Activated T-cell treated with anti-CD3 and anti-CD28 coated beads, Interleukin-2, amount 50 U/mL, for 4 hours (primary cell): ENCODE measurements at regions not wholly inside any gene's neighbourhood (a gene's known extent, or its start where the extent isn't known, plus 50 kb on each side); places are given as distances from the start of the nearest gene placed in this dataset.

Source experiments
- ATAC-seq, 2 donors: fragments of 200-7000 bp; cut with Tn5 transposase; one replicate each; pipeline ENCODE4 v1.10.0; 2021
- DNase-seq: peaks from one replicate; pipeline ENCODE4 v3.0.0-alpha.2; 2020
- H3K27me3 Mint-ChIP-seq: one replicate; pipeline ENCODE4 v1.8.0; 2021; ENCODE audit warnings: low read depth, mixed read lengths
- H3K36me3 Mint-ChIP-seq: one replicate; pipeline ENCODE4 v1.8.0; 2022; ENCODE audit warnings: mixed read lengths; ENCODE audit not compliant: insufficient read depth
- H3K4me1 Mint-ChIP-seq: one replicate; pipeline ENCODE4 v1.8.0; 2021; ENCODE audit warnings: low read depth, mixed read lengths
- H3K4me3 Mint-ChIP-seq: one replicate; pipeline ENCODE4 v1.8.0; 2021; ENCODE audit warnings: mild to moderate bottlenecking, moderate library complexity, mixed read lengths
- H3K9me3 Mint-ChIP-seq: one replicate; pipeline ENCODE4 v1.8.0; 2021; ENCODE audit warnings: mixed read lengths

DNA sequence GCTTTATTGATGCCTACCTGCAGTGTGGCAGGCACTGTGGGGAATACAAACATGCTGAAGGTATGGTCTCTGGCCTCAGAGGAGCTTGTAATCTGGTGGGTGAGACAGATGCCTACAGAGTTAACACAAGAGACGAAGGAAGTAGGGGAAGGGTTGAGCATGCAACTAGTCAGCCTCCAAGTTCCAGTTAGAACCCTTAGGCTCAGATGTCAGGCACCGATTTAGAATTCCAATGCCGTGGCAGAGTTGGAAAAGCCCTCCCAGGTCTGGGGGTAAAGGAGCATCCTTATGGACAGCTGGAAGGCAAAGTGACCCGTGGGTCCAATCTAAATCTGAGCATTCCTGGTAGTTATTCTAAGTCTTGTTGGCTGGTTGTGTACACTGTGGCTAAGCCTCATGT is 132.9 kb upstream of the GJB5 start:
- no peak for ATAC-seq
- Mint-ChIP-seq H3K4me1 (no peaks in the 10 kb centered on the region), H3K4me3 (no peak overlapping the region), H3K27me3 (peaks cover 28% of the 10 kb centered on the region), H3K9me3 (no peaks in the 10 kb centered on the region), H3K36me3 (no peaks in the 10 kb centered on the region)
- DNase-seq = no peak

DNA sequence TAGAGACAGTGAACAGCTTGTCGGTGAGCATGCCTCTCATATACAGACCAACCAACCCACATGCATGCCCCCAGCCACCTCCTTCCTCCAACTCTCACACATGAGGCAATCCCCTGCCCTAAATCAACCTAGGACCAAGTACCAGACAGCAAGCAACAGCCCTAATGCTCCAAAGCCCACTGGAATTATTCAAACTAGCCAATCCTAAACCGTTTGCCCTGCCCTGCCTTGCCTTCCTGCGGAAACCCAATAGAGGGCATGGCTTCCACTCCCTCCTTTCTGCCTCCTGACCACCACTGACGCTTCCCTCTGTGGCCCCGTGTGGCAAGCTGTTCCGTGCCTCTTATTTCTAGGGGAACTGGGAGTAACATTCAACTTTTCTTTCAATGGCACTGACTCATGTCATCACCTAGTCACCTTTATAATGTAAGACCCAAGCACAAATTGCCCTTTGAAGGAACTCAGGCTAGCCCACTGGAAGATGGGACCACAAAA is 129.3 kb upstream of the GJB5 start:
- Mint-ChIP-seq H3K9me3 (no peaks in the 10 kb centered on the region), H3K4me1 (no peaks in the 10 kb centered on the region), H3K4me3 (no peak overlapping the region), H3K27me3 (peaks cover 12% of the 10 kb centered on the region), H3K36me3 (no peaks in the 10 kb centered on the region)
- no peak for ATAC-seq
- DNase-seq = no peak

DNA sequence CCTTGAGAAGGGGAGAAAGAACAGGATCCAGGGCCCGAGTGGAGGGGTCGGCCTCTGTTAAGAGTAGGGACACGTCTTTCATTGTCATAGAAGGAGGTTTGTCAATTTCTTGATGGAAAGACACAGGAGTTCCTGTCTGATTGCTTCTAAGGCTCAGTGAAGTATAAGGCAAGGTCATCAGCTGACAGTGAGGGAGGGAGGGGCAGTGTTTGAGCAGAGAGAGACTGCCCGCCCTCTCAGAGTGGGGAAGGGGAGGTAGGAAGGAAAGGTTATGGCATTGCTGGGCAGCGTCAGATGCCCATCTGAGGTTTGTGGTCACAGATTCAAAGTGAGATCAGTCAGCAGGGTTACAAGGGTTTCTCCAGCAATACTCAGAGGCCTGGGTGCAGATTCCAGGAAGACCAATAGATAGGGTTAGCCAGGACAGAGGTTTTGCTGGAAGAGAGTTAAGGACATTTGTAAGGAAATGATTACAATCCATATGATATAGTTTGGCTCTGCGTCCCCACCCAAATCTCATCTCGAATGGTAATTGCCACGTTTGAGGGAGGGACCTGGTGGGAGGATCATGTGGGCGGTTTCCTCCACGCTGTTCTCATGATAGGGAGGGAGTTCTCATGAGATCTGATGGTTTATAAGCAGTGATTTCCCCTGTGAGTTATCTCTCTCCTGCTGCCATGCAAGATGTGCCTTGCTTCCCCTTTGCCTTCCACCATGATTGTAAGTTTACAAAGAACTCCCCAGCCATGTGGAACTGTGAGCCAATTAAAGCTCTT is 127.2 kb upstream of the GJB5 start:
- H3K4me3 Mint-ChIP-seq = no peak overlapping the region
- no peak for DNase-seq
- no peaks in the 10 kb centered on the region for H3K4me1 Mint-ChIP-seq
- H3K36me3 Mint-ChIP-seq = no peaks in the 10 kb centered on the region
- ATAC-seq = no peak
- no peaks in the 10 kb centered on the region for H3K9me3 Mint-ChIP-seq
- peaks cover 7% of the 10 kb centered on the region for H3K27me3 Mint-ChIP-seq

DNA sequence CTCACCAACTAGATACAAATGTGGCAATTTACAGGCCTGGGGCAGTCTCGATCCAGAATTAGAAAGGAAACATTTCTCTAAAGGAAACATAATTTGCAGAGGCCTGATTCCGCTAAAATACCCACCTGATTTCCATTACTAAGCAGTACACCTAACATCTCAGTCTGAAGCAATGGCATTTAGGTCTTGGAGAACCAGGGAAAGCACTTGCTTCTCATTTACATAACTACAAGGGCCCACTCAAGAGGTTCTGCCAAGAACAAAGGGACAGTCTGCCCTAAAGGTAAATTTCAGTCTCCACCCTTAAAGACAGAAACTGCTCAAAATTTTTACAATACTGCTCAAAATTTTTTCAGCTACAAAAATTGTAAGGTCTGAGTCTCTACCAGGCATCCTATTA is 123.7 kb upstream of the GJB5 start:
- DNase-seq (no peak), ATAC-seq (no peak)
- Mint-ChIP-seq H3K4me1 (no peaks in the 10 kb centered on the region), H3K27me3 (no peaks in the 10 kb centered on the region), H3K36me3 (no peaks in the 10 kb centered on the region), H3K4me3 (no peak overlapping the region), H3K9me3 (no peaks in the 10 kb centered on the region)

DNA sequence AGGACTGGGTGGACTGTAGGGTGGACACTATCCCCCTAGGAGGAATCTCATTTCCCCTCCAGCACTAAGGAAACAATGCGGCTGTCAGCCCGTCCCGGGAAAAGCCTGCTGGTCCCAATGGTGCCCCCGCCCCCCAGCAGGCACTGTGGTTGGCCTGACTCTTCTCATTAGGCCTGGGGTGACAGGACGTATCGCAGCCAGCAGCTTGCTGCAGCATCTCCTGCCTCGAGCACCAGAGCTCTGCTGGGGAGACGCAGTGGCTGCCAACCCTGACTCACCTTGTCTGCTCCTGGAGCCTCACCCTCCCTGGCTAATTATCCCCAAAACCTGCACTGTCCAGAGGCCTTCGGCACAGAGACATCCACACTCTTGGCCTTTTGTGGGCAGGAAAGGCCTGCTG is 115.1 kb upstream of the GJB5 start:
- ATAC-seq (no peak), DNase-seq (no peak)
- H3K4me3 Mint-ChIP-seq = no peak overlapping the region
- H3K36me3 Mint-ChIP-seq = no peaks in the 10 kb centered on the region
- no peaks in the 10 kb centered on the region for H3K9me3 Mint-ChIP-seq
- no peaks in the 10 kb centered on the region for H3K4me1 Mint-ChIP-seq
- H3K27me3 Mint-ChIP-seq = peaks cover 6% of the 10 kb centered on the region

DNA sequence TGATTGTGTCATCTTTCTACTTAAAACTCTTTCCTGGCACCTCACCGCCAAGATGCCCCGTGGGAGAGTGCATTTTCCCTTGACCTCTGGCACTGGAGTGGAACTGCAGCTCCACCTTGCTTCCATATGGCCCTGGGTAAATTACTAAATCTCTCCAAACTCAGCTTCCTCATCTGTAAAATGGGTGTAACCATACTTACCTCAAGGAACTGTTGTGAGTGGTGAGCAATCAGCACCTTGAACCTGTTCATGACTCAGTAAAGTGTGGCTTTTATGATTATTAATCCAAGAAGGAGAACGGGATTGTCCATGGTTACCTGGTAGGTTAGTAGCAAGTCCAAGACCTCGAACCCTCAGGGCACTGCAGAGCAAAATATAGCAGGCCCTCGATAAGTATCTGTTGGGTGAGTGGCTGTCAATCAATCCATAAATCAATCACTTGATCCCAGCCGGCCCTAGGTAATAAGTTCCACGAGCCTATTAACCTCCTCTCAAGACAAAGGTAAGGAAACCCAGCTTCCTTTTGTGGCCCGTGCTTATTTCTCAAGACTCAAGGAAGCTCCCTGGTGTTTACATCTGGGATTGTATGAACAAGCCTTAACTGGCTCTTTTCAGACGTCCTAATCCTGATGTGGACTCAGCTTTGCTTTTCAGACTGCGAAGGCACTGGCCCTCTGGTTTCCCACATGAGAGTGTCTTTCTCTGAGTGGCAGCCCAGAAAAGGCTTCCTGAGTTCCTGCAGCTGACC is 114.0 kb upstream of the GJB5 start:
- Mint-ChIP-seq H3K27me3 (peaks cover 6% of the 10 kb centered on the region), H3K36me3 (no peaks in the 10 kb centered on the region), H3K9me3 (no peaks in the 10 kb centered on the region), H3K4me3 (no peak overlapping the region), H3K4me1 (no peaks in the 10 kb centered on the region)
- DNase-seq = no peak
- ATAC-seq = no peak

DNA sequence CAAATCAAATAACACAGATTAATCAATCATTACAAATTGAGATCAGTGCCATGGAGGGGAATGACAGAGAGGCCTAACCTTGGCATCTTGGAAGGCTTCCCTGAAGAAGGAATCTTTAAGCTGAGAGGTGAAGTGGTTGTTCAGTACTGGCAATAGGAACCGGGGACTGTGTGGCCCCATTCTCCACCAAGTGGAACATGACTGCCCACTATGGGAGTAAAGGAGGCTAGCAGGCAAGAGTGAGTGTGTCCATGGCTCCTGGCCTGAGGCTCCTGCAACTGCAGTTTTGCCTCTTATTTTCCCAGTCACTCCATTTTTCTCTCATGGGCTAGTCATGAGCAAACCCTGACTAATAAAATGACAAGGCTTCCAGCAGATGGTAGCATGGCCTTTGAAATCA is 112.2 kb upstream of the GJB5 start:
- Mint-ChIP-seq H3K27me3 (peaks cover 11% of the 10 kb centered on the region), H3K4me3 (no peak overlapping the region), H3K4me1 (no peaks in the 10 kb centered on the region), H3K9me3 (no peaks in the 10 kb centered on the region), H3K36me3 (no peaks in the 10 kb centered on the region)
- no peak for ATAC-seq
- no peak for DNase-seq

DNA sequence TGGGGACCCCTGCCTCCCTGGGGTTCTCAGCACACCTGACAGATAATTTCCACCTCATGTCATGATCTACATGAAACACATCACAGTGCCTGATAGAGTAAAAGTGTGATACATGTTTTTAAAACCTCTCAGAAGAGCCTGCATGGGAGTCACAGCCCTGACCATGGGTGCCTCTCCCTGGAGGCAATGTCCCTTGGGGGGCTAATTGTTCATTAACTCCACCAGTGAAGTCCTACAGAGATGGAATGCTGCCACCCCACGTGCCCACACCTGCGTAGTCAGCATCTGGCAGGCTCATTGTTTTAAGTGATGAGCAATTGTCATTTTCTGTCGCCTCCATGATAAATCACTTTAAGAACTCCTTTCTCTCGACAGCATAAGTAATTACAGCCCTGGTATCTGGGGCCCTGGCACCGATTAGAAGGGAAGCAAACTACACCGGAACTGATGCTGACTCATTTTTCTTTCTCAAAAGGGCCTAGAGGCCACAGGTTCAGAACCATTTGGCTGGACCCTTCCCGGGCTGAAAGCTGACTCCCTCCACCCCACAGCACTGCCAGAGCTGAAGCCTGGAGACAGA is 109.6 kb upstream of the GJB5 start:
- Mint-ChIP-seq H3K4me3 (no peak overlapping the region), H3K9me3 (no peaks in the 10 kb centered on the region), H3K27me3 (peaks cover 23% of the 10 kb centered on the region), H3K4me1 (no peaks in the 10 kb centered on the region), H3K36me3 (no peaks in the 10 kb centered on the region)
- no peak for DNase-seq
- ATAC-seq = no peak

DNA sequence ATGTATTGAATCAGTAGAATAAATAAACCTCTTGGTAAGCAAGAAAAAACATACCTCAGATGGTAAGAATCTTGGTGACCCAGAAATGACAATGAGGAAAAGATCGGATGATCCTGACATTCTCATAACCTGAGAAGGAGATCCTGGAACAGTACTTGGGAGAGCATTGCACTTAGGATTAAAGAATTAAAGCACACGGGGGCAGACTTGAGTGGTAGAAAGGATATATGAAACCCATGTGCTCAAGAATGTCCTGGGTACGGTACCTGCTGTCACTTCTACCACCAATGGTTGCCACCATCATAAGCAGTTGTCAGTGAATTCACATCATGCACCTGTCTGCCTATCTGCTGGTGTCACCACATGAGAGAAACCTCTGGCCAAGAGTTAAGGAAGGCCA is 108.9 kb upstream of the GJB5 start:
- H3K4me1 Mint-ChIP-seq = no peaks in the 10 kb centered on the region
- no peak overlapping the region for H3K4me3 Mint-ChIP-seq
- ATAC-seq = no peak
- H3K9me3 Mint-ChIP-seq = no peaks in the 10 kb centered on the region
- peaks cover 24% of the 10 kb centered on the region for H3K27me3 Mint-ChIP-seq
- no peaks in the 10 kb centered on the region for H3K36me3 Mint-ChIP-seq
- DNase-seq = no peak

DNA sequence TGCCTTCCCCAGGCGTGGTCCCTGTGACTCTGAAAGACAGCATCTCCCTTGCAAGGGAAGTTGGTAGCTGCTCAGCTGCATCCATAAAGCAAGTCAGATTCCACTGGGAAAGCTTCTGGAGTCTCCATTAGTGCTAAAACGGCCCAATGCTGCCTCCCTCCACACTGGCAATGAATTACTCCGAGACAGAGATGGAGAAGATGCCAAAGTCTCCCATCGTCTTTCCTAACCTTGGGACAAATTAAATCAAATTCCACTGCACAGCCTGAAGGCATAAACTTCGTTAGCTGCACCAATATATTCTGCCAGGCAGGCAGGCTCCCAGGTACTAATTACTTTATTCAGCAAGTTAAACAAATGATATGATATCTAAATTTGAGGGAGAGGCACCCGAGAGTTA is 106.3 kb upstream of the GJB5 start:
- no peaks in the 10 kb centered on the region for H3K9me3 Mint-ChIP-seq
- ATAC-seq (no peak), DNase-seq (no peak)
- H3K4me1 Mint-ChIP-seq = no peaks in the 10 kb centered on the region
- H3K27me3 Mint-ChIP-seq = peaks cover 27% of the 10 kb centered on the region
- H3K36me3 Mint-ChIP-seq = no peaks in the 10 kb centered on the region
- no peak overlapping the region for H3K4me3 Mint-ChIP-seq

DNA sequence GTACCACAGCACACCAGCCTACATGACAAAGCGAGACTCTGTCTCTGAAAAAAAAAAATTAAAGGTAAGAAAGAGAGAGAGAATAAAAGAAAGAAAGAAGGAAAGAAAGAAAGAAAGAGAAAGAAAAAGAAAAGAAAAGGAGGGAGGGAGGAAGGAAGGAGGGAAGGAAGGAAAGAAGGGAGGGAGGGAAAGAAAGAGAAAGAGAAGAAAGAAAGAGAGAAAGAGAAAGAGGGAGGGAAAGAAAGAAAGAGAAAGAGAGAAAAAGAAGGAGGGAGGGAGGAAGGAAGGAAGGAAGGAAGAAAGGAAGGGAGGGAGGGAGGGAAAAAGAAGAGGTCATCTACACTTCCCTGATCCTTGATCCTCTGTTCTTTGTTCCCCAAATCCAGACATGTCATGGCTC is 104.8 kb upstream of the GJB5 start:
- H3K4me1 Mint-ChIP-seq = no peaks in the 10 kb centered on the region
- DNase-seq = no peak
- peaks cover 22% of the 10 kb centered on the region for H3K27me3 Mint-ChIP-seq
- no peaks in the 10 kb centered on the region for H3K36me3 Mint-ChIP-seq
- H3K4me3 Mint-ChIP-seq = no peak overlapping the region
- ATAC-seq = no peak
- no peaks in the 10 kb centered on the region for H3K9me3 Mint-ChIP-seq

DNA sequence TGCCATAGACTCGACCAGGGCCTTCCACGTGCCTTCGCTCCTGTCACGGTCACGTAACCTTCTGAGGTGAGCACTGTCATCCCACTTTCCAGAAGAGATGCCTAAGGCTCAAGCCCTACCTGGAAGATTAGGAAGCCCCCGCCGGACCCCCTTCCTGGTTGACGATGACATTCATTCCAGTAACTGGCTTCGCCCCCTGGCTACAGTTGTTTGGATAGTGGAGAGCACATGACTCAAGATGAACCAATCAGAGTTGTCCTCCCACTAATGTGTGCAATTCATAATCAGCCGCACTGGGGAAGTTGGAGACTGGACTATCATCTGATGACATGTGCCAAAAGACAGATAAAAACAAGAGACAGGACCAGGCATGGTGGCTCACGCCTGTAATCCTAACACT is 104.0 kb upstream of the GJB5 start:
- H3K36me3 Mint-ChIP-seq = no peaks in the 10 kb centered on the region
- no peaks in the 10 kb centered on the region for H3K9me3 Mint-ChIP-seq
- DNase-seq (no peak), ATAC-seq (no peak)
- H3K4me3 Mint-ChIP-seq = no peak overlapping the region
- peaks cover 22% of the 10 kb centered on the region for H3K27me3 Mint-ChIP-seq
- H3K4me1 Mint-ChIP-seq = no peaks in the 10 kb centered on the region

DNA sequence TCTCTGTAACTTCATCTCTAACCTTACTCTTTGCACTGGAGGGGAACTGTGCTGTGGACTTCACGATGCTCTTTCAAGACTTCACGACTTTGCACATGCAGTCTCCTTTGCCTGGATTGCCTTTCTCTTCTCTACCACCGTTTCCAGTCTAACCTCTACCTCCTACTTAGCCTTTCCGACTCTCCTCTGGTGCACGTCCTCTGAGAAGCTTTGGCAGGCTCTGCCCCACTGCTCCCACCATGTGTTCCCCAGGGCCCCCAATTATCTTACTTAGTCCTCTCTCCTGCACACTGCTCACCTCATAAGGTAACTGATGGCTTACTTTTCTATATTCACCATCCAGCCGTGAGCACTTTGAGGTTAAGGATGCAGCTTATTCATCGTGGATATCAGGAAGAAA is 101.7 kb upstream of the GJB5 start:
- DNase-seq = no peak
- no peaks in the 10 kb centered on the region for H3K9me3 Mint-ChIP-seq
- ATAC-seq = no peak
- peaks cover 14% of the 10 kb centered on the region for H3K27me3 Mint-ChIP-seq
- H3K36me3 Mint-ChIP-seq = no peaks in the 10 kb centered on the region
- no peak overlapping the region for H3K4me3 Mint-ChIP-seq
- H3K4me1 Mint-ChIP-seq = no peaks in the 10 kb centered on the region

DNA sequence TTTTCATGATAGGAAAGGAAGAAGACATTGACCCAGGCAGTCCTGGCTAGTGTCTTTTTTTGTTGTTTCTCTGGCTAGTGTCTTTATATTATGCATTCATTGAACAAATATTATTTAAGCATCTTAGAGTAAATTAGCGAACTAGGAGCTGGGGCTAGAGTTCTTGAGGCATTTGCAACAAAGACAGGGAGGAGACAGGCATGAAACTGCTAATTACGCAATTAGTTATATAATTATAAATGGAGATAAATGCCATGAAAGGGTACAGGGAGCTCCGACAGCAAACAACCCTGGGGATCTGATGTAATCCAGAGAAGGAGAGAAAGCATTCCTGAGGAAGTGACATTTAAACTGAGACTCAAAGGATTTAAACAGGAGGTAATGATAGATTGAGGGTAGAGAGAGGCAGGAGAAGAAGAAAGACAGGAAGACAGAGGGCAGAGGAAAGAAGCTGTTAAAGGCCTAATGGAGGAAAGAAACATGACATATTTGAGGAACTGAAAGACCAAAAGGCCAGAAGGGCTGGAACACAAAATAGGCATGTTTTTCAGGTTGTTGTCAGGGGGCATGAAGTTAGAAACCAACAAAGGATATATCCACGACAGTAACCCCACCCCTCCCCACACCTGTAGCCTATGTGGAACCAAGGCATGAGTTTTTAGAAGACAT is 99.5 kb upstream of the GJB5 start:
- DNase-seq (no peak), ATAC-seq (no peak)
- Mint-ChIP-seq H3K4me3 (no peak overlapping the region), H3K4me1 (no peaks in the 10 kb centered on the region), H3K27me3 (peaks cover 7% of the 10 kb centered on the region), H3K9me3 (no peaks in the 10 kb centered on the region), H3K36me3 (no peaks in the 10 kb centered on the region)
